Left lung (tissue), 4 donors: ENCODE measurements at regions not wholly inside any gene's neighbourhood (a gene's known extent, or its start where the extent isn't known, plus 50 kb on each side); places are given as distances from the start of the nearest gene placed in this dataset.
"Not testable (repeated sequence)": the region's sequence is repeated elsewhere in the genome, so short reads cannot be mapped to it uniquely, and the experiment has no call there.

Experiments used
- ATAC-seq: fragments of 200-7000 bp; cut with Tn5 transposase; one replicate; pipeline ENCODE4 v1.9.1; 2020; ENCODE audit warnings: moderate library complexity
- DNase-seq, 4 donors: peaks; one replicate each; pipeline ENCODE4 v3.0.0-alpha.2; 2013 to 2020
- H3K27ac ChIP-seq, 2 donors: fragments of 200-600 bp; sonication (generic) in 1 of 2; one replicate each; pipeline versions ENCODE4 v1.5.0 to v1.8.0; 2020 to 2021
- H3K27me3 ChIP-seq, 2 donors: fragments of 200-600 bp; sonication (generic) in 1 of 2; one replicate each; pipeline versions ENCODE4 v1.5.0 to v1.8.0; 2020 to 2021
- H3K36me3 ChIP-seq, 2 donors: fragments of 200-600 bp; sonication (generic) in 1 of 2; one replicate each; pipeline versions ENCODE4 v1.5.0 to v1.8.0; 2020 to 2021
- H3K4me1 ChIP-seq, 2 donors: fragments of 200-600 bp; one replicate each; pipeline ENCODE4 v1.8.0; 2021
- H3K4me3 ChIP-seq, 2 donors: fragments of 200-600 bp; sonication (generic) in 1 of 2; one replicate each; pipeline versions ENCODE4 v1.5.0 to v1.8.0; 2020 to 2021; ENCODE audit warnings: mild to moderate bottlenecking in 1 of 2
- H3K9me3 ChIP-seq, 2 donors: fragments of 200-600 bp; sonication (generic) in 1 of 2; one replicate each; pipeline versions ENCODE4 v1.5.0 to v1.8.0; 2020 to 2021
- CTCF ChIP-seq, 2 donors: fragments of 200-600 bp; sonication (generic) in 1 of 2; IDR thresholded peaks; one replicate each; pipeline versions ENCODE4 v1.5.0 to v1.8.0; 2021; ENCODE audit warnings: antibody characterized with exemption in 2 of 2
- intact Hi-C, 2 donors: fragments of 100-400 bp; cut with DNase I; formaldehyde crosslinking; loops; one replicate each; pipeline versions ENCODE4 v1.11.2 to v1.14.2; 2022
- donor health status: DM: no; HTN: yes; CAD: no.
- donor health status: DM: no; HTN: no; CAD: no.

- Histone ChIP-seq H3K4me1 (no peaks in the 10 kb centered on the region), H3K27ac (no peak overlapping the region), H3K4me3 (no peak overlapping the region), H3K27me3 (no peaks in the 10 kb centered on the region), H3K36me3 (no peaks in the 10 kb centered on the region), H3K9me3 (no peaks in the 10 kb centered on the region)
- intact Hi-C loops: no loop called here
- TF ChIP-seq CTCF (IDR thresholded peaks at IDR 0.05): no peak
- ATAC-seq: no peak
- DNase-seq: peak in 1 of 4 donors; percentile 15
Observed at GRCh38 chr6:112911959-112912358, 564.8 kb downstream of the RFPL4B start.

- DNase-seq (peak in 1 of 4 donors; percentile 26), ATAC-seq (no peak)
- Histone ChIP-seq H3K4me1 (no peaks in the 10 kb centered on the region), H3K36me3 (no peaks in the 10 kb centered on the region), H3K27me3 (no peaks in the 10 kb centered on the region), H3K4me3 (no peak overlapping the region), H3K9me3 (no peaks in the 10 kb centered on the region), H3K27ac (no peak overlapping the region)
- intact Hi-C loops: no loop called here
- no peak for TF ChIP-seq CTCF (IDR thresholded peaks at IDR 0.05)
Observed at GRCh38 chr6:112912416-112913101, 565.4 kb downstream of the RFPL4B start.

- H3K36me3 ChIP-seq, intact Hi-C loops, H3K4me3 ChIP-seq, H3K27me3 ChIP-seq, H3K4me1 ChIP-seq, ATAC-seq, H3K27ac ChIP-seq: not testable (repeated sequence)
- H3K9me3 ChIP-seq: peaks cover 0 to 25% of the 10 kb centered on the region in 2 donors
- peak in 1 of 4 donors; percentile 12 for DNase-seq
Observed at GRCh38 chr6:112919744-112920143, 572.6 kb downstream of the RFPL4B start.

GRCh38 chr6:112920994-112921393 lies 573.9 kb downstream of the RFPL4B start:
- no peak for TF ChIP-seq CTCF (IDR thresholded peaks at IDR 0.05)
- H3K27me3 ChIP-seq: no peaks in the 10 kb centered on the region
- DNase-seq (no peak), ATAC-seq (no peak)
- no peaks in the 10 kb centered on the region for H3K36me3 ChIP-seq
- H3K27ac ChIP-seq: no peak overlapping the region
- peaks cover 0 to 25% of the 10 kb centered on the region in 2 donors for H3K9me3 ChIP-seq
- intact Hi-C loops: no loop called here
- H3K4me1 ChIP-seq: no peaks in the 10 kb centered on the region
- H3K4me3 ChIP-seq: no peak overlapping the region

- H3K9me3 ChIP-seq: peaks cover 0 to 25% of the 10 kb centered on the region in 2 donors
- no peak for TF ChIP-seq CTCF (IDR thresholded peaks at IDR 0.05)
- DNase-seq: no peak
- no peaks in the 10 kb centered on the region for H3K36me3 ChIP-seq
- no peak overlapping the region for H3K27ac ChIP-seq
- no peak overlapping the region for H3K4me3 ChIP-seq
- H3K4me1 ChIP-seq: no peaks in the 10 kb centered on the region
- H3K27me3 ChIP-seq: no peaks in the 10 kb centered on the region
- ATAC-seq: no peak
- intact Hi-C loops: no loop called here
Observed at GRCh38 chr6:112923940-112924587, 576.9 kb downstream of the RFPL4B start.
